HepG2 (cell line): ENCODE measurements at regions not wholly inside any gene's neighbourhood (a gene's known extent, or its start where the extent isn't known, plus 50 kb on each side); places are given as distances from the start of the nearest gene placed in this dataset.
A peak's percentile ranks its signal among the peaks of the same experiment; 100 is the strongest.

Source experiments
- CBX2 ChIP-seq, 2 experiments: fragments of 200-600 bp in 1 of 2; sonication (generic); formaldehyde crosslinking in 1 of 2; IDR thresholded peaks; 2 replicates each; pipeline versions ENCODE4 v1.7.0 to v1.8.1; 2018 to 2022; ENCODE audit warnings: low read depth in 2 of 2, low read length in 1 of 2, mild to moderate bottlenecking in 1 of 2, missing genetic modification reagents in 1 of 2
- ETV5 ChIP-seq: IDR thresholded peaks from 2 replicates; pipeline ENCODE4 v1.6.1; 2018; ENCODE audit warnings: missing biosample characterization, missing genetic modification reagents, inconsistent platforms, borderline replicate concordance
- GABPB1 ChIP-seq: IDR thresholded peaks from 2 replicates; pipeline ENCODE4 v1.6.1; 2016; ENCODE audit warnings: mild to moderate bottlenecking, missing genetic modification reagents, moderate library complexity, missing compliant biosample characterization
- KLF12 ChIP-seq: sonication (generic); formaldehyde crosslinking; IDR thresholded peaks from 2 replicates; pipeline ENCODE4 v1.4.0; 2020; ENCODE audit warnings: missing genetic modification reagents, borderline replicate concordance
- MIXL1 ChIP-seq: IDR thresholded peaks from 2 replicates; pipeline ENCODE4 v1.6.1; 2016
- NFRKB ChIP-seq: fragments of 450-650 bp; IDR thresholded peaks from 2 replicates; pipeline ENCODE4 v1.6.1; 2017
- NFYB ChIP-seq: sonication (generic); formaldehyde crosslinking; IDR thresholded peaks from 2 replicates; pipeline ENCODE4 v1.4.0; 2020; ENCODE audit warnings: missing genetic modification reagents
- RARA ChIP-seq: IDR thresholded peaks from 2 replicates; pipeline ENCODE4 v1.6.1; 2016; ENCODE audit warnings: missing genetic modification reagents, missing compliant biosample characterization
- SRF ChIP-seq: IDR thresholded peaks from 2 replicates; pipeline ENCODE4 v1.6.1; 2011; ENCODE audit warnings: mild to moderate bottlenecking, low read depth, low read length, moderate library complexity
- ZFX ChIP-seq: sonication (generic); formaldehyde crosslinking; IDR thresholded peaks from 2 replicates; pipeline ENCODE4 v1.4.0; 2020; ENCODE audit warnings: mild to moderate bottlenecking, low read depth, missing genetic modification reagents, moderate library complexity
- ZKSCAN8 ChIP-seq: IDR thresholded peaks from 2 replicates; pipeline ENCODE4 v1.6.1; 2016; ENCODE audit warnings: borderline replicate concordance, missing genetic modification reagents, missing compliant biosample characterization
- ZNF138 ChIP-seq: sonication (generic); formaldehyde crosslinking; IDR thresholded peaks from 2 replicates; pipeline ENCODE4 v1.5.0; 2020; ENCODE audit warnings: mild to moderate bottlenecking, low read depth, missing genetic modification reagents
- ZNF282 ChIP-seq: fragments of 450-650 bp; IDR thresholded peaks from 2 replicates; pipeline ENCODE4 v1.6.1; 2018; ENCODE audit not compliant: partially characterized antibody
- ZNF337 ChIP-seq: sonication (generic); formaldehyde crosslinking; IDR thresholded peaks from 2 replicates; pipeline ENCODE4 v1.5.1; 2020; ENCODE audit warnings: missing genetic modification reagents, low read depth, mild to moderate bottlenecking, borderline replicate concordance
- ZNF598 ChIP-seq: sonication (generic); formaldehyde crosslinking; IDR thresholded peaks from 2 replicates; pipeline ENCODE4 v1.5.1; 2020; ENCODE audit warnings: mild to moderate bottlenecking, missing genetic modification reagents, borderline replicate concordance
- ZNF788 ChIP-seq: sonication (generic); formaldehyde crosslinking; IDR thresholded peaks from 2 replicates; pipeline ENCODE4 v1.5.0; 2020; ENCODE audit warnings: mild to moderate bottlenecking, missing genetic modification reagents, borderline replicate concordance
- TF ChIP-seq, protein P1 (sequence below): sonication (generic); IDR thresholded peaks from 2 replicates; pipeline ENCODE4 v1.6.1; 2016; ENCODE audit warnings: low read depth, borderline replicate concordance
- TF ChIP-seq, protein P2 (sequence below): sonication (generic); formaldehyde crosslinking; IDR thresholded peaks from 2 replicates; pipeline ENCODE4 v1.9.0; 2021; ENCODE audit warnings: missing genetic modification reagents, borderline replicate concordance
- TF ChIP-seq, protein P3 (sequence below): IDR thresholded peaks from 2 replicates; pipeline ENCODE4 v1.6.1; 2016; ENCODE audit warnings: low read depth, control low read depth
- TF ChIP-seq, protein P4 (sequence below), 2 experiments: sonication (generic) in 1 of 2; formaldehyde crosslinking in 1 of 2; IDR thresholded peaks; 2 replicates each; pipeline versions ENCODE4 v1.6.1 to v1.9.0; 2014 to 2022; ENCODE audit warnings: antibody characterized with exemption in 1 of 2, borderline replicate concordance in 1 of 2, inconsistent platforms in 1 of 2, low read depth in 1 of 2, missing genetic modification reagents in 1 of 2

DNA sequence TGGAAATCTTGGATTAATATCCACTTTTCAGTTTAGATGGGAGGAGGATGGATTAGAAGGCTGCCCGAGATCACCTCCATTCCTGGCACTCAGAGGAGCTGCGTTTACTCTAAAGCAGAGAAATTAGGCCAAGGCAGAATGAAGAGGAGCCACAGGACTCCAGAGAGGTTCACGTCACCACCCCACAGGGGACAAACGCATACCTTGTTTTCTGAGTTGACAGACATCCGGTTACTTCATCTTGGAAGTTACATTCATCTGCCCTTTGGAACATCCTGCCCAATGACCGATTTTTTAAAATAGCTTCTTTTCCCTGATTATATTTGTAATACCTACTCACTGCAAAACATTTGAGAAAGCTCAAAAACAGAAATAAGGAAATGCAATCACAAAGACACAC, 220.0 kb downstream of the SOX9 start (continued):
- TF ChIP-seq ZNF337 (CRISPR knock-in tag) (no peak), ZNF598 (CRISPR knock-in tag) (no peak), NFYB (CRISPR knock-in tag) (no peak), MIXL1 (no peak), ZNF138 (CRISPR knock-in tag) (no peak), GABPB1 (CRISPR knock-in tag) (peak; percentile 33), ZNF282 (no peak), ZNF788 (CRISPR knock-in tag) (no peak), CBX2 (IDR thresholded peaks at IDR 0.05; ENCODE audit: low read depth, low read length) (no peak), CBX2 (CRISPR knock-in tag; IDR thresholded peaks at IDR 0.05; ENCODE audit: low read depth) (no peak), NFRKB (no peak), ZFX (CRISPR knock-in tag) (peak; percentile 47; the same call in 1 of the 2 replicates), KLF12 (CRISPR knock-in tag) (no peak), SRF (no peak), ZKSCAN8 (CRISPR knock-in tag) (no peak), RARA (CRISPR knock-in tag) (peak; percentile 63), ETV5 (CRISPR knock-in tag) (peak; percentile 98)
- TF ChIP-seq, protein P1, sequence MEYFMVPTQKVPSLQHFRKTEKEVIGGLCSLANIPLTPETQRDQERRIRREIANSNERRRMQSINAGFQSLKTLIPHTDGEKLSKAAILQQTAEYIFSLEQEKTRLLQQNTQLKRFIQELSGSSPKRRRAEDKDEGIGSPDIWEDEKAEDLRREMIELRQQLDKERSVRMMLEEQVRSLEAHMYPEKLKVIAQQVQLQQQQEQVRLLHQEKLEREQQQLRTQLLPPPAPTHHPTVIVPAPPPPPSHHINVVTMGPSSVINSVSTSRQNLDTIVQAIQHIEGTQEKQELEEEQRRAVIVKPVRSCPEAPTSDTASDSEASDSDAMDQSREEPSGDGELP, result no peak
- TF ChIP-seq, protein P2, sequence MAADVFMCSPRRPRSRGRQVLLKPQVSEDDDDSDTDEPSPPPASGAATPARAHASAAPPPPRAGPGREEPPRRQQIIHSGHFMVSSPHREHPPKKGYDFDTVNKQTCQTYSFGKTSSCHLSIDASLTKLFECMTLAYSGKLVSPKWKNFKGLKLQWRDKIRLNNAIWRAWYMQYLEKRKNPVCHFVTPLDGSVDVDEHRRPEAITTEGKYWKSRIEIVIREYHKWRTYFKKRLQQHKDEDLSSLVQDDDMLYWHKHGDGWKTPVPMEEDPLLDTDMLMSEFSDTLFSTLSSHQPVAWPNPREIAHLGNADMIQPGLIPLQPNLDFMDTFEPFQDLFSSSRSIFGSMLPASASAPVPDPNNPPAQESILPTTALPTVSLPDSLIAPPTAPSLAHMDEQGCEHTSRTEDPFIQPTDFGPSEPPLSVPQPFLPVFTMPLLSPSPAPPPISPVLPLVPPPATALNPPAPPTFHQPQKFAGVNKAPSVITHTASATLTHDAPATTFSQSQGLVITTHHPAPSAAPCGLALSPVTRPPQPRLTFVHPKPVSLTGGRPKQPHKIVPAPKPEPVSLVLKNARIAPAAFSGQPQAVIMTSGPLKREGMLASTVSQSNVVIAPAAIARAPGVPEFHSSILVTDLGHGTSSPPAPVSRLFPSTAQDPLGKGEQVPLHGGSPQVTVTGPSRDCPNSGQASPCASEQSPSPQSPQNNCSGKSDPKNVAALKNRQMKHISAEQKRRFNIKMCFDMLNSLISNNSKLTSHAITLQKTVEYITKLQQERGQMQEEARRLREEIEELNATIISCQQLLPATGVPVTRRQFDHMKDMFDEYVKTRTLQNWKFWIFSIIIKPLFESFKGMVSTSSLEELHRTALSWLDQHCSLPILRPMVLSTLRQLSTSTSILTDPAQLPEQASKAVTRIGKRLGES (CRISPR knock-in tag), result no peak
- TF ChIP-seq, protein P3, sequence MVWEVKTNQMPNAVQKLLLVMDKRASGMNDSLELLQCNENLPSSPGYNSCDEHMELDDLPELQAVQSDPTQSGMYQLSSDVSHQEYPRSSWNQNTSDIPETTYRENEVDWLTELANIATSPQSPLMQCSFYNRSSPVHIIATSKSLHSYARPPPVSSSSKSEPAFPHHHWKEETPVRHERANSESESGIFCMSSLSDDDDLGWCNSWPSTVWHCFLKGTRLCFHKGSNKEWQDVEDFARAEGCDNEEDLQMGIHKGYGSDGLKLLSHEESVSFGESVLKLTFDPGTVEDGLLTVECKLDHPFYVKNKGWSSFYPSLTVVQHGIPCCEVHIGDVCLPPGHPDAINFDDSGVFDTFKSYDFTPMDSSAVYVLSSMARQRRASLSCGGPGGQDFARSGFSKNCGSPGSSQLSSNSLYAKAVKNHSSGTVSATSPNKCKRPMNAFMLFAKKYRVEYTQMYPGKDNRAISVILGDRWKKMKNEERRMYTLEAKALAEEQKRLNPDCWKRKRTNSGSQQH (CRISPR knock-in tag), result no peak
- TF ChIP-seq, protein P4, sequence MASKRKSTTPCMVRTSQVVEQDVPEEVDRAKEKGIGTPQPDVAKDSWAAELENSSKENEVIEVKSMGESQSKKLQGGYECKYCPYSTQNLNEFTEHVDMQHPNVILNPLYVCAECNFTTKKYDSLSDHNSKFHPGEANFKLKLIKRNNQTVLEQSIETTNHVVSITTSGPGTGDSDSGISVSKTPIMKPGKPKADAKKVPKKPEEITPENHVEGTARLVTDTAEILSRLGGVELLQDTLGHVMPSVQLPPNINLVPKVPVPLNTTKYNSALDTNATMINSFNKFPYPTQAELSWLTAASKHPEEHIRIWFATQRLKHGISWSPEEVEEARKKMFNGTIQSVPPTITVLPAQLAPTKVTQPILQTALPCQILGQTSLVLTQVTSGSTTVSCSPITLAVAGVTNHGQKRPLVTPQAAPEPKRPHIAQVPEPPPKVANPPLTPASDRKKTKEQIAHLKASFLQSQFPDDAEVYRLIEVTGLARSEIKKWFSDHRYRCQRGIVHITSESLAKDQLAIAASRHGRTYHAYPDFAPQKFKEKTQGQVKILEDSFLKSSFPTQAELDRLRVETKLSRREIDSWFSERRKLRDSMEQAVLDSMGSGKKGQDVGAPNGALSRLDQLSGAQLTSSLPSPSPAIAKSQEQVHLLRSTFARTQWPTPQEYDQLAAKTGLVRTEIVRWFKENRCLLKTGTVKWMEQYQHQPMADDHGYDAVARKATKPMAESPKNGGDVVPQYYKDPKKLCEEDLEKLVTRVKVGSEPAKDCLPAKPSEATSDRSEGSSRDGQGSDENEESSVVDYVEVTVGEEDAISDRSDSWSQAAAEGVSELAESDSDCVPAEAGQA (IDR thresholded peaks at IDR 0.05; ENCODE audit: low read depth), result 0 out of 2 replicates have a peak, but pooled peaks have one; percentile 29
- TF ChIP-seq, protein P4 (CRISPR knock-in tag; IDR thresholded peaks at IDR 0.05; ENCODE audit: borderline replicate concordance), result no peak
